HCT116 (cell line): ENCODE measurements at regions not wholly inside any gene's neighbourhood (a gene's known extent, or its start where the extent isn't known, plus 50 kb on each side); places are given as distances from the start of the nearest gene placed in this dataset.

Experiments
- ATAC-seq: fragments of 200-7000 bp; cut with Tn5 transposase; 2 replicates; pipeline ENCODE4 v1.9.1; 2020; ENCODE audit warnings: mild to moderate bottlenecking, moderate library complexity
- BruUV-seq: library from RNA; stranded (reverse); fragments of 400-500 nt; replicated peaks from 2 replicates; lab custom pipeline; 2021; lab: Mats Ljungman, UMichigan
- CTCF ChIA-PET: fragments of 300-600 bp; sonication (Branson Sonifier 250); formaldehyde crosslinking; loops from one replicate; lab custom pipeline; 2021; ENCODE audit warnings: antibody characterized with exemption; lab: Charles Lee
- POLR2A ChIA-PET: fragments of 300-600, 350-600 bp; sonication (Branson Sonifier 250); formaldehyde crosslinking; loops from one replicate; lab custom pipeline; 2021; ENCODE audit warnings: antibody characterized with exemption; lab: Charles Lee
- RAD21 ChIA-PET, 2 experiments: fragments of 300-600 bp; sonication (Branson Sonifier 250); formaldehyde crosslinking; loops; one replicate each; lab custom pipeline; 2023; ENCODE audit warnings: low total read pairs in 2 of 2; ENCODE audit not compliant: uncharacterized antibody in 2 of 2, unreplicated experiment in 2 of 2, low non-redundant PET in 1 of 2; lab: Charles Lee
- DNase-seq: peaks from one replicate; pipeline ENCODE4 v3.0.0-alpha.2; 2010; ENCODE audit warnings: low read depth, low spot score
- H2AFZ ChIP-seq: fragments of 200-600 bp; shearing (Covaris generic), sonication (generic); 2 replicates; pipeline ENCODE4 v1.6.1; 2017; ENCODE audit warnings: low read depth, mixed run types, mixed read lengths, antibody characterized with exemption, low read length; ENCODE audit not compliant: poor library complexity, severe bottlenecking
- H3K27ac ChIP-seq: 2 replicates; pipeline ENCODE4 v1.5.1; 2012; ENCODE audit warnings: low read depth, low read length
- H3K27me3 ChIP-seq: fragments of 200-600 bp; sonication (generic); 2 replicates; pipeline ENCODE4 v1.6.1; 2016; ENCODE audit warnings: mixed run types, low read length, mixed read lengths; ENCODE audit not compliant: insufficient read depth
- H3K36me3 ChIP-seq, 2 experiments: fragments of 200-500 bp in 1 of 2; fragments of 200-600 bp in 1 of 2; sonication (Bioruptor generic) in 1 of 2; sonication (generic) in 1 of 2; 2 replicates each; pipeline versions ENCODE4 v1.5.1 to v1.6.1; 2014 to 2016; ENCODE audit warnings: low read length in 2 of 2, inconsistent platforms in 1 of 2, mixed read lengths in 1 of 2, mixed run types in 1 of 2; ENCODE audit not compliant: insufficient read depth in 2 of 2, control insufficient read depth in 1 of 2
- H3K4me1 ChIP-seq, 2 experiments: fragments of 200-600 bp in 1 of 2; sonication (generic) in 1 of 2; 2 replicates each; pipeline versions ENCODE4 v1.5.1 to v1.6.1; 2012 to 2017; ENCODE audit warnings: low read length in 2 of 2, inconsistent platforms in 1 of 2, mild to moderate bottlenecking in 1 of 2, mixed read lengths in 1 of 2, mixed run types in 1 of 2, moderate library complexity in 1 of 2; ENCODE audit not compliant: insufficient read depth in 2 of 2, control insufficient read depth in 1 of 2
- H3K4me2 ChIP-seq: fragments of 200-600 bp; sonication (generic); 2 replicates; pipeline ENCODE4 v1.6.1; 2017; ENCODE audit warnings: mixed run types, low read length, mixed read lengths
- H3K4me3 ChIP-seq, 2 experiments: fragments of 200-600 bp in 1 of 2; sonication (generic) in 1 of 2; replicated peaks in 1 of 2; 2 replicates each; pipeline ENCODE4 v1.5.1; 2011 to 2016; ENCODE audit warnings: low read length in 2 of 2, control low read depth in 1 of 2, low read depth in 1 of 2, mild to moderate bottlenecking in 1 of 2, mixed read lengths in 1 of 2, mixed run types in 1 of 2
- H3K79me2 ChIP-seq: fragments of 200-600 bp; sonication (generic); 2 replicates; pipeline ENCODE4 v1.6.1; 2017; ENCODE audit warnings: mild to moderate bottlenecking, mixed run types, low read length, moderate library complexity, mixed read lengths; ENCODE audit not compliant: insufficient read depth
- H3K9ac ChIP-seq: fragments of 200-600 bp; sonication (generic); 2 replicates; pipeline ENCODE4 v1.6.1; 2016; ENCODE audit warnings: low read length, mixed read lengths
- H3K9me2 ChIP-seq: fragments of 200-600 bp; sonication (generic), shearing (Covaris generic); 2 replicates; pipeline ENCODE4 v1.6.1; 2017; ENCODE audit warnings: mixed run types, mild to moderate bottlenecking, moderate library complexity; ENCODE audit not compliant: insufficient read depth
- H3K9me3 ChIP-seq, 2 experiments: fragments of 200-500 bp in 1 of 2; fragments of 200-600 bp in 1 of 2; sonication (Bioruptor generic) in 1 of 2; sonication (generic) in 1 of 2; 2 replicates each; pipeline ENCODE4 v1.6.1; 2014 to 2017; ENCODE audit warnings: low read length in 2 of 2, mixed read lengths in 2 of 2, inconsistent platforms in 1 of 2, low read depth in 1 of 2, mild to moderate bottlenecking in 1 of 2, mixed run types in 1 of 2, moderate library complexity in 1 of 2; ENCODE audit not compliant: control insufficient read depth in 1 of 2, insufficient read depth in 1 of 2
- H4K20me1 ChIP-seq: fragments of 200-600 bp; sonication (generic), shearing (Covaris generic); 2 replicates; pipeline ENCODE4 v1.6.1; 2017; ENCODE audit warnings: mixed run types, mild to moderate bottlenecking, moderate library complexity; ENCODE audit not compliant: insufficient read depth
- ATF3 ChIP-seq: IDR thresholded peaks from 2 replicates; pipeline ENCODE4 v1.6.1; 2012
- EZH2 ChIP-seq: fragments of 200-600 bp; sonication (generic); IDR thresholded peaks from 2 replicates; pipeline ENCODE4 v1.6.1; 2017; ENCODE audit warnings: antibody characterized with exemption, mixed run types
- POLR2A ChIP-seq: IDR thresholded peaks from 2 replicates; pipeline ENCODE4 v1.7.0; 2011; ENCODE audit warnings: borderline replicate concordance; ENCODE audit not compliant: insufficient read depth, insufficient read length; ENCODE audit errors: extremely low read depth
- RAD21 ChIP-seq: IDR thresholded peaks from 2 replicates; pipeline ENCODE4 v1.6.1; 2012; ENCODE audit warnings: low read depth, mild to moderate bottlenecking
- TCF7L2 ChIP-seq: IDR thresholded peaks from 2 replicates; pipeline ENCODE4 v1.7.0; 2011; ENCODE audit warnings: borderline replicate concordance, inconsistent platforms; ENCODE audit not compliant: insufficient read depth, insufficient read length; ENCODE audit errors: extremely low read depth
- ZFX ChIP-seq: fragments of 450-650 bp; IDR thresholded peaks from 2 replicates; pipeline ENCODE4 v1.6.1; 2017
- ZNF274 ChIP-seq: fragments of 200-500 bp; sonication (Bioruptor generic); IDR thresholded peaks from 2 replicates; pipeline ENCODE4 v1.6.1; 2014; ENCODE audit warnings: mild to moderate bottlenecking, low read depth, low read length, inconsistent platforms
- intact Hi-C: fragments of 100-400 bp; cut with micrococcal nuclease; formaldehyde crosslinking; loops from 2 replicates; pipeline ENCODE4 v1.10.0; 2022
- TF ChIP-seq, protein P1 (sequence below): IDR thresholded peaks from 2 replicates; pipeline ENCODE4 v1.6.1; 2012
- TF ChIP-seq, protein P2 (sequence below): IDR thresholded peaks from 2 replicates; pipeline ENCODE4 v1.6.1; 2012; ENCODE audit warnings: low read depth

GRCh38 chr2:100739735-100740432, 80.1 kb upstream of the NPAS2 start:
- no peaks in the 10 kb centered on the region for H3K4me1 ChIP-seq
- ChIA-PET POLR2A (no interaction called here), RAD21 (no interaction called here), CTCF (no interaction called here)
- no peak overlapping the region for H3K27ac ChIP-seq
- no peak overlapping the region for H3K9ac ChIP-seq
- H3K36me3 ChIP-seq = no peaks in the 10 kb centered on the region
- TF ChIP-seq RAD21 (no peak), ATF3 (no peak), POLR2A (peak; percentile 35), ZFX (no peak), ZNF274 (no peak)
- H3K79me2 ChIP-seq = no peaks in the 10 kb centered on the region
- no peak overlapping the region for H3K4me2 ChIP-seq
- H3K9me3 ChIP-seq = no peaks in the 10 kb centered on the region
- intact Hi-C loops = loop anchor here (10.0 kb wide), 1 partner anchor 415 kb away; the partner anchor contains the start of gene TBC1D8
- ATAC-seq (no peak), DNase-seq (no peak)
- H3K4me3 ChIP-seq = no peak overlapping the region
- no peaks in the 10 kb centered on the region for H3K9me2 ChIP-seq
- H3K27me3 ChIP-seq = no peaks in the 10 kb centered on the region
- no peak overlapping the region for H2AFZ ChIP-seq
- H4K20me1 ChIP-seq = no peaks in the 10 kb centered on the region
- BruUV-seq = no TSS peak

DNA sequence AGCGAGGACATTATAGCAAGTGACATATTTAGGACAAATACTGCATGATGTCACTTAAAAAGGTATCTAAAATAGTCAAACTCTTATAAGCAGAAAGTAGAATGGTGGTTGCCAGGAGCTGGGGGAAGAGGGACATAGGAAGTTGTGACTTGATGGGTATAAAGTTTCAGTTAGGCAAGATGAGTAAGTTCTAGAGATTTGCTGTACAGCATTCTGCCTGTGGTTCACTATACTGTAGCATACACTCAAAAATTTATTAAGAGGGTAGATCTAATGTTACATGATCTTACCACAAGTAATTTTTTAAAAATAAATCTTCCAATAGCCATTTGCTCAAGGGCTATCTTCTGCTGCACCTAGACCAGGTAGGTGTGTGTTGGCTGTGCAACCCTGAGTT, 78.1 kb upstream of the NPAS2 start:
- DNase-seq (no peak), ATAC-seq (no peak)
- Histone ChIP-seq H3K27me3 (no peaks in the 10 kb centered on the region), H3K9ac (no peak overlapping the region), H3K36me3 (no peaks in the 10 kb centered on the region), H3K4me2 (no peak overlapping the region), H4K20me1 (no peaks in the 10 kb centered on the region), H3K9me2 (no peaks in the 10 kb centered on the region), H3K4me3 (no peak overlapping the region), H3K79me2 (no peaks in the 10 kb centered on the region), H3K27ac (no peak overlapping the region), H2AFZ (no peak overlapping the region), H3K4me1 (no peaks in the 10 kb centered on the region), H3K9me3 (no peaks in the 10 kb centered on the region)
- ChIA-PET CTCF (no interaction called here), RAD21 (no interaction called here), POLR2A (no interaction called here)
- intact Hi-C loops = no loop called here
- no TSS peak for BruUV-seq
- TF ChIP-seq TCF7L2 (no peak), EZH2 (no peak), RAD21 (no peak), ATF3 (no peak)
- TF ChIP-seq, protein P1, sequence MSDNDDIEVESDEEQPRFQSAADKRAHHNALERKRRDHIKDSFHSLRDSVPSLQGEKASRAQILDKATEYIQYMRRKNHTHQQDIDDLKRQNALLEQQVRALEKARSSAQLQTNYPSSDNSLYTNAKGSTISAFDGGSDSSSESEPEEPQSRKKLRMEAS = no peak
- TF ChIP-seq, protein P2, sequence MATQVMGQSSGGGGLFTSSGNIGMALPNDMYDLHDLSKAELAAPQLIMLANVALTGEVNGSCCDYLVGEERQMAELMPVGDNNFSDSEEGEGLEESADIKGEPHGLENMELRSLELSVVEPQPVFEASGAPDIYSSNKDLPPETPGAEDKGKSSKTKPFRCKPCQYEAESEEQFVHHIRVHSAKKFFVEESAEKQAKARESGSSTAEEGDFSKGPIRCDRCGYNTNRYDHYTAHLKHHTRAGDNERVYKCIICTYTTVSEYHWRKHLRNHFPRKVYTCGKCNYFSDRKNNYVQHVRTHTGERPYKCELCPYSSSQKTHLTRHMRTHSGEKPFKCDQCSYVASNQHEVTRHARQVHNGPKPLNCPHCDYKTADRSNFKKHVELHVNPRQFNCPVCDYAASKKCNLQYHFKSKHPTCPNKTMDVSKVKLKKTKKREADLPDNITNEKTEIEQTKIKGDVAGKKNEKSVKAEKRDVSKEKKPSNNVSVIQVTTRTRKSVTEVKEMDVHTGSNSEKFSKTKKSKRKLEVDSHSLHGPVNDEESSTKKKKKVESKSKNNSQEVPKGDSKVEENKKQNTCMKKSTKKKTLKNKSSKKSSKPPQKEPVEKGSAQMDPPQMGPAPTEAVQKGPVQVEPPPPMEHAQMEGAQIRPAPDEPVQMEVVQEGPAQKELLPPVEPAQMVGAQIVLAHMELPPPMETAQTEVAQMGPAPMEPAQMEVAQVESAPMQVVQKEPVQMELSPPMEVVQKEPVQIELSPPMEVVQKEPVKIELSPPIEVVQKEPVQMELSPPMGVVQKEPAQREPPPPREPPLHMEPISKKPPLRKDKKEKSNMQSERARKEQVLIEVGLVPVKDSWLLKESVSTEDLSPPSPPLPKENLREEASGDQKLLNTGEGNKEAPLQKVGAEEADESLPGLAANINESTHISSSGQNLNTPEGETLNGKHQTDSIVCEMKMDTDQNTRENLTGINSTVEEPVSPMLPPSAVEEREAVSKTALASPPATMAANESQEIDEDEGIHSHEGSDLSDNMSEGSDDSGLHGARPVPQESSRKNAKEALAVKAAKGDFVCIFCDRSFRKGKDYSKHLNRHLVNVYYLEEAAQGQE = no peak
